PC-3 (cell line): ENCODE measurements at regions not wholly inside any gene's neighbourhood (a gene's known extent, or its start where the extent isn't known, plus 50 kb on each side); places are given as distances from the start of the nearest gene placed in this dataset.

Source experiments
- EZH2 ChIP-seq: fragments of 300-600 bp; sonication (generic); IDR thresholded peaks from one replicate; pipeline ENCODE4 v1.6.1; 2017; ENCODE audit warnings: antibody characterized with exemption, mild to moderate bottlenecking, low read length; ENCODE audit not compliant: unreplicated experiment
- EZH2phosphoT487 ChIP-seq: fragments of 300-600 bp; sonication (generic); IDR thresholded peaks from 2 replicates; pipeline ENCODE4 v1.6.1; 2018; ENCODE audit warnings: mild to moderate bottlenecking, antibody characterized with exemption, low read length, borderline replicate concordance
- TF ChIP-seq, protein P1 (sequence below): fragments of 300-600 bp; sonication (generic); conservative IDR thresholded peaks from 2 replicates; pipeline ENCODE4 v1.5.1; 2017; ENCODE audit warnings: antibody characterized with exemption, low read depth, mild to moderate bottlenecking, low read length

GRCh38 chr20:11128721-11129120 is 454.9 kb upstream of the JAG1 start:
- TF ChIP-seq, protein P1, sequence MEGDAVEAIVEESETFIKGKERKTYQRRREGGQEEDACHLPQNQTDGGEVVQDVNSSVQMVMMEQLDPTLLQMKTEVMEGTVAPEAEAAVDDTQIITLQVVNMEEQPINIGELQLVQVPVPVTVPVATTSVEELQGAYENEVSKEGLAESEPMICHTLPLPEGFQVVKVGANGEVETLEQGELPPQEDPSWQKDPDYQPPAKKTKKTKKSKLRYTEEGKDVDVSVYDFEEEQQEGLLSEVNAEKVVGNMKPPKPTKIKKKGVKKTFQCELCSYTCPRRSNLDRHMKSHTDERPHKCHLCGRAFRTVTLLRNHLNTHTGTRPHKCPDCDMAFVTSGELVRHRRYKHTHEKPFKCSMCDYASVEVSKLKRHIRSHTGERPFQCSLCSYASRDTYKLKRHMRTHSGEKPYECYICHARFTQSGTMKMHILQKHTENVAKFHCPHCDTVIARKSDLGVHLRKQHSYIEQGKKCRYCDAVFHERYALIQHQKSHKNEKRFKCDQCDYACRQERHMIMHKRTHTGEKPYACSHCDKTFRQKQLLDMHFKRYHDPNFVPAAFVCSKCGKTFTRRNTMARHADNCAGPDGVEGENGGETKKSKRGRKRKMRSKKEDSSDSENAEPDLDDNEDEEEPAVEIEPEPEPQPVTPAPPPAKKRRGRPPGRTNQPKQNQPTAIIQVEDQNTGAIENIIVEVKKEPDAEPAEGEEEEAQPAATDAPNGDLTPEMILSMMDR = no peak
- no peak for TF ChIP-seq EZH2
- no peak for TF ChIP-seq EZH2phosphoT487
